Neural progenitor cell (in vitro differentiated cells): ENCODE measurements at regions not wholly inside any gene's neighbourhood (a gene's known extent, or its start where the extent isn't known, plus 50 kb on each side); places are given as distances from the start of the nearest gene placed in this dataset.

Source experiments
- EZH2 ChIP-seq: fragments of 200-600 bp; sonication (generic); IDR thresholded peaks from 2 replicates; pipeline ENCODE4 v1.6.1; 2017; ENCODE audit warnings: antibody characterized with exemption, mild to moderate bottlenecking, moderate library complexity
- EZH2phosphoT487 ChIP-seq: fragments of 200-600 bp; sonication (generic); IDR thresholded peaks from 2 replicates; pipeline ENCODE4 v1.6.1; 2017; ENCODE audit warnings: antibody characterized with exemption
- TF ChIP-seq, protein P1 (sequence below): fragments of 200-600 bp; sonication (generic); IDR thresholded peaks from 2 replicates; pipeline ENCODE4 v1.5.1; 2017; ENCODE audit warnings: antibody characterized with exemption, mild to moderate bottlenecking

DNA sequence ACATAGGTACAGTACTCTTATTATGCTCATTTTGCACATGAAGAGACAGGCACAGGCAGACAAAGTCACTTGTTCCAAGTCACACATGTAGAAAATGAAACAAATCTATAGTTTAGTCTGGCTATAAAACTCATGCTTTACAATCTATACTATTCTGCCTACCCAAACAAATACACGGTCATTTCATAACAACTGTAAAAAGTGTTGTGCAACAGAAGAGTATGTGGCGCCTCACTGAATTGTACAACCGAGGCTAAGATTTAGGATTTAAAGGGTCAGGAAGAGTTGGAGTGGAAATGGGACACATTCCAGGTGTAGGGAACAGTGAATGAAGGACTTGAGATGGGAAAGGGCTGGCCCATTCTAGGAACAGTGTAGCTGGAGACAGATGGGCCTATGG, 82.9 kb upstream of the TRIO start:
- TF ChIP-seq, protein P1, sequence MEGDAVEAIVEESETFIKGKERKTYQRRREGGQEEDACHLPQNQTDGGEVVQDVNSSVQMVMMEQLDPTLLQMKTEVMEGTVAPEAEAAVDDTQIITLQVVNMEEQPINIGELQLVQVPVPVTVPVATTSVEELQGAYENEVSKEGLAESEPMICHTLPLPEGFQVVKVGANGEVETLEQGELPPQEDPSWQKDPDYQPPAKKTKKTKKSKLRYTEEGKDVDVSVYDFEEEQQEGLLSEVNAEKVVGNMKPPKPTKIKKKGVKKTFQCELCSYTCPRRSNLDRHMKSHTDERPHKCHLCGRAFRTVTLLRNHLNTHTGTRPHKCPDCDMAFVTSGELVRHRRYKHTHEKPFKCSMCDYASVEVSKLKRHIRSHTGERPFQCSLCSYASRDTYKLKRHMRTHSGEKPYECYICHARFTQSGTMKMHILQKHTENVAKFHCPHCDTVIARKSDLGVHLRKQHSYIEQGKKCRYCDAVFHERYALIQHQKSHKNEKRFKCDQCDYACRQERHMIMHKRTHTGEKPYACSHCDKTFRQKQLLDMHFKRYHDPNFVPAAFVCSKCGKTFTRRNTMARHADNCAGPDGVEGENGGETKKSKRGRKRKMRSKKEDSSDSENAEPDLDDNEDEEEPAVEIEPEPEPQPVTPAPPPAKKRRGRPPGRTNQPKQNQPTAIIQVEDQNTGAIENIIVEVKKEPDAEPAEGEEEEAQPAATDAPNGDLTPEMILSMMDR: no peak
- TF ChIP-seq EZH2phosphoT487 (no peak), EZH2 (no peak)
